HG03108 (cell line): ENCODE measurements at regions not wholly inside any gene's neighbourhood (a gene's known extent, or its start where the extent isn't known, plus 50 kb on each side); places are given as distances from the start of the nearest gene placed in this dataset.

Source experiments
- ATAC-seq: cut with Tn5 transposase; IDR thresholded peaks from one replicate; pipeline ENCODE4 v1.9.1; 2021; ENCODE audit warnings: moderate library complexity; ENCODE audit not compliant: unreplicated experiment

- no peak for ATAC-seq
These were observed 51.7 kb upstream of the RCN1 start for GRCh38 chr11:32039149-32039548.

DNA sequence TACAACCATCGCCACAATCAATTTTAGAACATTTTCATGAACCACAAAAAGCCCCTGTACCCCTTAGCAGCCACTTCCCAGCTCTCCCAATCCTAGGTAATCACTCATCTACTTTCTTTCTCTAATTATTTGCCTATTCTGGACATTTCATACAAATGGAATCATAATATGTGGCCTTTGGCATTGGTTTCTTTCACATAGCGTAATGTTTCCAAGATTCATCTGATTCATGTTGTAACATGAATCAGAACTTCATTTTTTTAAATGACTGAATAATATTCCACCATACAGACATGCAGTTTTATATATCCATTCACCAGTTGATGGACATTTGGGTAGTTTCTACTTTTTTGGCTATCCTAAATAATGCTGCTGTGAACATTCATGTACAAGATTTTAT is 56.2 kb upstream of the RCN1 start:
- ATAC-seq, result no peak

DNA sequence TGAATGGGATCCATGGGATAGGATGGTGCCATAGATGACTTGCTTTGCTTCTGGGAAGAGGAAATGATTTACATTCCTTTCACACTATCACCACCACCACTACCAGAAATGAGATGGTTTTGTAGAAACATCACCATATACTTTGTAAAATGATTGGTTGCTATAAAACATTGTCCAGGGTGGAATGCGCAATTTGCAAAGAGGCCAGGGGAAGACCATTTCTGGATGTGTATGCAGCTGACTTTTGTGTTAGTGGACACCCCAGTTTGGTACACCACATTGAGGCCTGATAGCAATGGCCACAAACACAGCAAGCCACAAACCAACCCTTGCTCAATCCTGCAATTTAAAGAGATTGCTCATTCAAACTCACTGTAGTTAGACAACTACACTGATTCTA is 56.7 kb upstream of the RCN1 start:
- ATAC-seq, result no peak

DNA sequence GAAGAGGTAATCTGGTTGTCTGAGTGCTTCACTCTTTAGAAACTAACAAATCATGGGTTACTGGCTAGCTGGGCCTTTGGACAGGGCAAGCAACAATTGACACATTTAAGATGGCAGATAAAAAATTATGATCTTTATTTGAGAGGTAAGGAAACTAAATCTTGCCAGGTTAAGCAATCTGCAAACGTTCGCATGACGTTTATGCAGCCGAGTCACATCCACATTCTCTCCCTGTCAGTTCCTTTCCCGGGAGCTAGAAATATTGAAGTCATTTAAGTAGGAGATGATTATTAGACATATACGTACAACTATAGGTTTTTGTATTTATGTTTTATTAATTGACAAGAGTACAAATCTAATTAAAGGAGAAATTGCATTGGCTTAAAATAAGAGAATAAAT is 57.4 kb upstream of the RCN1 start:
- no peak for ATAC-seq

- no peak for ATAC-seq
These were observed 57.8 kb upstream of the RCN1 start for GRCh38 chr11:32033067-32033466.

GRCh38 chr11:32032478-32032877 is 58.4 kb upstream of the RCN1 start:
- ATAC-seq, result no peak

DNA sequence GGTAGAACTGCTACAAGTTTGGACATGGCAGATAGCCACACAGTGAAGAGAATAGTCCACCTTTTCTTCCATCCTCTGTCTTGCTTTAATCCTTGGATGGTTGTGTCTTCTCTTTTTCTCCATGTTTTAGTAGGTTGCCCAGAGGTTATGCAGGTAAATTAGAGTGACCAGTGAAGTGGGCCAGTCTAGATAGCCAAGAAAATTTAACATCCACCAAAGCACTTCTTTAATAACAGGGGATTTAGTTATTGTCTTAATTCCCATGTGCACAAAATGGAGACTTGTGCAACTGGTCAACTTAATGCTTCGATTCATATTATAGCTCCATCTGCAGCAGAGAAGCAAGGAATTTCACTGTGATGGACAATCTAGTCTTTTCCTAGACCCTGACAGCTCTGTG is 58.8 kb upstream of the RCN1 start:
- no peak for ATAC-seq

DNA sequence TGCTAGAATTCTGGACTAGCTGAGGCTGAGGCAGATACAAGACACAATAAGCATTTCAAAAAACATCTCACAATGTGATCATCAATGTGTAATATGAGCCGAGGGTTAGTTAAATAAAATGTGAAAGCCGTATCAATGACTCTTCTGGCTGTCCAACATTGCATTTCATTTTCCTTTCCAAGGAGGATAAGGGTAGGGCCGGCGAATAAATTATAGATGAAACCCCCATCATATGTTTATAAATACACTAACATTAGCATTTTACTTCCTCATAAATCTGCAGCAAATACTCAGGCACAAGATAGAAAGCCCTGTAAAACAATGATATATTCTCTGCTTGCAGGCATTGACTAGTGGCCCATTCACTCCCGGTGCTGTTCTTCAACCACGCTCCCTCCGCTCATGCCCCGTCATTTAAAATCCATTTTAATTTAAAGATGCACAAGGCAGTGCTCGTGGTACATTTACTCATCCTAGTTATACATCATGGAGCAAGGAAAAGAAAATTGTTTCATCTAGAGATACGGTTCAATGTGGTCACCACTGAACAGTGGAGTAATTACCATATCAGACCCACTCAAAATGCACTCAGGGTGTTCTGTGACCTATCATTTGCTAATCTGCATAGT is 59.9 kb upstream of the RCN1 start:
- ATAC-seq, result no peak

GRCh38 chr11:32029721-32030120 is 61.2 kb upstream of the RCN1 start:
- no peak for ATAC-seq

DNA sequence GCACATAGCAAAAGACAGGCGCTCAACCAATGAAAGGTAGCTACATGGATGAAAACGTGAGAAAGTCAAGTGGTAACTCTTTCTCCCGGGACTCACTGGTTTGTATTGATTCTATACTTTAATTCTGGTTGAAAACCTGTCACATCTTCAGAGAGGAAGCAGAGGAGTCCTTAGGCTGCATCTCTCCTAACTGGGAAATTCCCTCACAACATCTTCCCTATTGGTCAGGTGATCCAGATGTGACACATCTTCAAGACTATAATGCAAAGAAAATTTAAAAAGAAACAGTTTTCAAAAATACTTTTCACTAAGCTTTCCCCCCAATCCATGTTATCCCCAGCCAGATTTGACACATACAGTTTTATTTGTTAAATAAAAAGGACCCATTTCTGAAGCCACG is 62.7 kb upstream of the RCN1 start:
- ATAC-seq, result no peak

- no peak for ATAC-seq
These were observed 64.1 kb upstream of the RCN1 start for GRCh38 chr11:32026766-32027165.

GRCh38 chr11:32024948-32025347 is 65.9 kb upstream of the RCN1 start:
- no peak for ATAC-seq

DNA sequence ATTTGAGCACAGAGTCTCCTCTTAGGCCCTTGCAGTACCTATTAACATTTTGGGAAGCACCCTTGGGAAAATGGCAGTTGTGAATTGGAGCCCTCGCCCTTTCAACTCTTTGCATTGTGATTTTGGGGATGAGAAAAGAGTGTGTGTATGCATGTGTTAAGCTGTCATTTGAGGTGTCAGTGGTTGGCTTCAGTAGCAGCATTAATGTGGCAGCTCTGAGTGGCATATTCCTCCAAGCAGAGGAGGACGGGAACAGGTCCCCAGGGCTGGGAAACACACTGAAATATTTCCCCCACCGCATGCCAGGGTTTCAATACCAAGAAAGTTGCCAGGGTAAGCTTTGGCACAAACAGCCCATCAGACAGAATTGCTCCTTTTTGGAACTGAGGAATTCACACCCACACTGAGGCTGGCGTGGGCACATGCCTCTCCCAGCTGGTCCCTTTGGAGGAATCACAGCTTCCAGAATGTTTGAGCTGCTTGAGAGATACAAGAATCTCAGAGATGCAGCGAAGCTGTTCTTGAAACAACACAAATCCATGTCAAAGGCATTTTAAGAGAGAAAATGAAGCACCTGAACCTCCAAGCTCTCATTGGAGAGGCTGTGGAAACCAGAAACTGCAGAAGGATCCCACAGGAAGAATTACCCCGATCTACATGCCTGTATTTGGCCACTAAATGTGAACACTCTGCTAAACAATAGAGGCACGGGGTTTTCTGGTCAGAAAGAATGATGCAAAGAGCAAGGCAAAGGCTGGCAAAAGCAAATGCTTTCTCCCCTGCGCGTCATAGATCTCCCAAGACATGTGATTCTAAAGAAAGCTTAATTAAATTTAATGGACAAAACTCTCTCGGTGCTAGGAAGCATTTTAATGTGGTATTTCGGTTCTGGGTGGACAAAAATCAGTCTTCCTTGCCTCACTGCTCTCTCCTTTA is 67.2 kb upstream of the RCN1 start:
- ATAC-seq, result no peak

DNA sequence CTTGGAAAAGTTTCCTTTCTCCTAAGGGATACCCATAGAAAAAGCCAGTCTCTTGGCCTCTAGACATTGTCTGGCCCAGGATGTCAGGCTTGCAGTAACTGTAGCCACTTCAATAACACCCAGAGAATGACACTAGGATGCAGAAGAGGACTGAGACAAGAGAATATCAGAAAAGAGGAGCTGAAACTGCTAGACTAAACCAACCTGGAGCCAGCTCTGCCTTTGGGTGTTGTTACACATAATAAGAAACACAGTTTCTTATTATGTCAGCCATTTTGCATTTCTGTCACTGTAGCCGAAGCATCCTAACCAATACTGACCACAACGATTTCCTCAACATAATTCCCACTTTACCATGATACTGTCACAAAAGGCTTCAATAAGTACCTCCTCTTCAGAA is 72.2 kb upstream of the RCN1 start:
- ATAC-seq, result no peak

GRCh38 chr11:32016111-32016510 is 74.8 kb upstream of the RCN1 start:
- ATAC-seq, result no peak

DNA sequence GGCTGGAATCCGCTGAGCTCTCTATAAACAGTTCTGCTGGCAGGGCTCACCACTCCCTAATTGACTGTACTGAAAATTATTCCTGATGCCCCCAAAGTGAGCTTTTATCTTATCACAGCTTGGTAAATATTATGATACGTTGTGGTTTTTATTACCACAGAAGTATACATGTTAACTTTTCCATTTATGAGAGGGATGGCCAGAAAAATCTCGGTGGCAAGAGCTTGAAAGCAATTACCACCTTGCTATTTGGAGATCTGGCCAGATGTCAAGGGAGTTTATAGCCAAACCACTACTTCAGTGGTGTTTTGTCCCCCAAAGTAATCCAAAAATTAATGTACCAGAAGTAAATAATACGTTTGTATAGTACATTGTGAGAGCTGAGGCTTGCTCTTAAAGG is 75.4 kb upstream of the RCN1 start:
- no peak for ATAC-seq

DNA sequence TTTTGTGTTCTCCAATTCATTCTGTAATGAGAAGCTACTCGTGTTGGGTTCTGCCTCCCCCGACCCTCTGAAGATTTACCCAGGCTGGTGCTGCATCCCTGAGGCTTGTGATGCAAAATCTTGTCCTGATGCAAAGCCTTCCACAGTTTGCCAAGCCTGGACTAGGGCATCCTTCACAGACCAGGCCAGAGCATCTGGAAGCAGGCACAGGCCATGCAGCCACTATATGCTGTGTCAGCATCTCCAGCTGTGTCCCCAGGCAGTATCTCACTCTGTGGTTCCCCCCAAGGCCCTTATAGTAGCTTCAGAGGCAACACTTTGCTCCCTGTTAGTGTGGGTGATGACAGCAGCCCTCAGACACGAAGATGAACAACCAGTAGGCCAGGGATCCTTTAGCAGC is 77.3 kb upstream of the RCN1 start:
- no peak for ATAC-seq

DNA sequence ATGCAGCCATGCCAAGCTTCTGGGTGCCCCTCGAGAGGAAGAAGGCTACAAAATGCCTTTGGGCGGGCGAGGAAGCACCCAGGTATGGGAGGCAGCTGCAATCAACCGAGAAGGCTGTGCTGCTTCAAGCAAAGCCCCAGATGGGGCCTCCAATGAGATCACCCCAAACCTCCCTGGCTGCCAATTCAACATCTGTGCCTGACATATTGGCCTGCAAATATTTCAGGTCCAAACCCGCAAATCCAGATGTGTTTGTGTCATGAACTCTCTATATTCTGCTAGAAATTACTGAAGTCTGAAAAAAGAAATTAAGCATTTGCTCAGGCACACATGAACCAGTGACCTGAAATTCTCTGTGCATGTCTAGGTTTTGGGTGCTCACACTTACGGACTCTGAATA is 78.8 kb upstream of the RCN1 start:
- no peak for ATAC-seq

- ATAC-seq, result no peak
These were observed 81.9 kb upstream of the RCN1 start for GRCh38 chr11:32008880-32009551.

DNA sequence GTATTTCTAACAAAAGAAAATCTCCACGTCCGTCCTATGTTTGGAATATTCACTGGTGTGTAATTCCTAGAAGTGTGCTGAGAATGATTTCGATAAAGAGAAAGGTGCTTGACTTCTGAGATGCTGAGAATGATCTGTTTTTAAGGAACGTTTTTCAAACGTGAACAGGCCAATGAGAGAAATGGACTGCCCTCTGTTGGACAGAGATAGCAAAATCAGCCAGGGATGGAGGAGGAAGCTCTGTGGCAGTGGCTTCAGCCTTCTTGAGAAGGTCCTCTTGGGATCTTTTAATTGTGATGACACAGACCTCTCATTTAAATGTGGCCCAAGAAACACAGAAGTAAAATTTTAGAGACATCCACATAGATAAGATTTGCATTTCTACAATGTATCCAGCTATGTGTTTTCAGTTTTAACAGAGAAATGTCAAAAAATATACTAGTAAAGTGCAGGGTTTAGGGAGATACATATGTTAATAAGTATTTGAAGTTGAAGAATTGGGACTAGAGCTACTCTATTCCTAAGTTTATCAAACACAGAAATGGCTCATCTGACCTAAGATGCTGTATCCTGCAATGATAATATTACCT is 84.0 kb upstream of the RCN1 start:
- ATAC-seq, result no peak

GRCh38 chr11:32005786-32006416 is 85.0 kb upstream of the RCN1 start:
- ATAC-seq, result no peak
